Effector memory CD4-positive, alpha-beta T cell (primary cell): ENCODE measurements at regions not wholly inside any gene's neighbourhood (a gene's known extent, or its start where the extent isn't known, plus 50 kb on each side); places are given as distances from the start of the nearest gene placed in this dataset.

Source experiments
- DNase-seq, 3 donors: peaks; one replicate each; pipeline ENCODE4 v3.0.0-alpha.2; 2020
- H3K27ac ChIP-seq: 2 replicates; pipeline ENCODE4 v1.7.0; 2013; ENCODE audit warnings: mild to moderate bottlenecking, low read length, moderate library complexity; ENCODE audit not compliant: insufficient read depth, poor library complexity, severe bottlenecking
- H3K27me3 ChIP-seq: replicated peaks from 2 replicates; pipeline ENCODE4 v1.7.0; 2013; ENCODE audit warnings: mild to moderate bottlenecking, low read length; ENCODE audit not compliant: insufficient read depth, control insufficient read depth, poor library complexity, severe bottlenecking
- H3K36me3 ChIP-seq: 2 replicates; pipeline ENCODE4 v1.7.0; 2013; ENCODE audit warnings: mild to moderate bottlenecking, low read length, moderate library complexity; ENCODE audit not compliant: control insufficient read depth, insufficient read depth
- H3K4me1 ChIP-seq: 2 replicates; pipeline ENCODE4 v1.7.0; 2013; ENCODE audit warnings: low read length, mild to moderate bottlenecking; ENCODE audit not compliant: control insufficient read depth, insufficient read depth, poor library complexity, severe bottlenecking
- H3K4me3 ChIP-seq: 2 replicates; pipeline ENCODE4 v1.7.0; 2013; ENCODE audit warnings: low read length, low read depth, mild to moderate bottlenecking; ENCODE audit not compliant: insufficient read depth, poor library complexity, severe bottlenecking
- H3K9me3 ChIP-seq: 2 replicates; pipeline ENCODE4 v1.7.0; 2013; ENCODE audit warnings: mild to moderate bottlenecking, low read length, moderate library complexity; ENCODE audit not compliant: control insufficient read depth

DNA sequence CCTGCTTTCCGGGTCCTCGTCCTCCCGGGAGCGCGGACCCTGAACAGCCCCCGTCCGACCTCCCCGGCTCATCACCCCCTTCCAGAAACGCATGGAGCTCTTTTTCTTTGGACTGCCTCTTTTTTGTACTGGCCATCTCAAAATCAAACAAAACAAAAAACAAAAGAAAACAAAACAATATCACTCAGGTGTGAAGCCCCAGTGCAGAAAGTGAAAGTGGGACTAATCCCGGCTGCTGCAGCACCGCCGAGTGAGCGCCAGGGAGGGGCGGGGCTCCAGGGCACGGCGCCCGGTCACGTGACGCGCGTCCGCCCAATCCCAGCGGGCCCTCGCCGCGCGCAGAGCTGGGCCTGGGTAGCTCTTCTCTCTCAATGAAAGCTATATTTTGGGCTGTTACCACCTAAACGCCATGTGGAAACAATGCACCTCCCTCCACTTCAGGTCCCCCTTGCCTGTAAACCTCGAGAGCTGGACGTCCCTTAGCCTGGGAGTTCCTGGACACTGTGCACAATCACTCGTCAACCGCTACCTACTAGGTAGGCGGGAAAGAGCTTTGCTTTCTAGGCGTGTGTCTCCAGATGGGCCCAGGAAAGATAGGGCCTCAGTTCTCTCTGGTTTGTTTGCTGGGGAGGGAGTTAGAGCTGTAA lies 93.7 kb upstream of the PRDM1 start:
- Histone ChIP-seq H3K27me3 (no peaks in the 10 kb centered on the region), H3K36me3 (no peaks in the 10 kb centered on the region), H3K27ac (peak overlapping the region; percentile 85), H3K4me1 (no peaks in the 10 kb centered on the region), H3K9me3 (no peaks in the 10 kb centered on the region), H3K4me3 (peak overlapping the region; percentile 81)
- peak; percentile 70 to 81 (median 81) for DNase-seq

DNA sequence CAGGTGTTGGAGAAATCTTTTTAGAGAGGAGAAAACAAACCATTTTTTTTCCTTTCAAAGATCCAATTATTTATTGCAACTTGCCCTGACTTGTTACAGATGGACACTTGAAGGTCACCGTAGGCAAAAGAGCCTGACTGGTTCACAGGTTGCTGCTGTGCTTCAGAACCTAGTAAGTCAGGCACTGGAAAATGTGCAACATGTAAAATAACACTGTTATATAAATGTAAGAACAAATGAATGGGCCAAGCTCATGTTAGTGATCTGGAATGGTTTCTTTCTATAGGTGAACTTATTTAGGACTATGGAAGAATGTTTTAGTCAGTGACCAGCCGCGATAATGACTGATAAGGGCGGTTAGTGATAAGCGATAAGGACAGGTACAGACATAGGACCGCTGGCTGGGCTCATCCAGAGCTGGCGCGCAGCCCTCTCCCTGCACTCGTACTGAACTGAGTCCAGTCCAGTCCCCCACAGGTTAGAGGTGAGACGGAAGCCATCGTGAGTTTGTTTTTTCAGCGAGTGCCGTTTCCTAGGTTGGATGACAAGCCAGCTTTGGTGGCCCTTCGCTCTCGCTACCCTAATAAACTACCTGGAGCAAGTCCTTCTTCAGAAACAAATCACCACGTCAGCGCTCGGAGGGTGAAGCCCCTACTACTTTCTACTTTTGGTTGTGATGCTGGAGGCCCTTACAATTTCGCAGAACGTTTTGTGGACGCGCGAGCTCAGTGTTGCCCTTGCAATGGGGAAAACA lies 94.4 kb upstream of the PRDM1 start:
- peak in 2 of 3 donors; percentile 13 to 18 for DNase-seq
- Histone ChIP-seq H3K36me3 (no peaks in the 10 kb centered on the region), H3K27ac (peak overlapping the region; percentile 85), H3K27me3 (no peaks in the 10 kb centered on the region), H3K4me3 (peak overlapping the region; percentile 81), H3K4me1 (no peaks in the 10 kb centered on the region), H3K9me3 (no peaks in the 10 kb centered on the region)

- H3K36me3 ChIP-seq: no peaks in the 10 kb centered on the region
- no peak for DNase-seq
- H3K9me3 ChIP-seq: no peaks in the 10 kb centered on the region
- peaks cover 12% of the 10 kb centered on the region for H3K27me3 ChIP-seq
- H3K4me3 ChIP-seq: no peak overlapping the region
- no peak overlapping the region for H3K27ac ChIP-seq
- no peaks in the 10 kb centered on the region for H3K4me1 ChIP-seq
These were observed 96.0 kb upstream of the PRDM1 start for GRCh38 chr6:105990151-105990550.

- Histone ChIP-seq H3K27ac (no peak overlapping the region), H3K27me3 (peaks cover 12% of the 10 kb centered on the region), H3K4me3 (no peak overlapping the region), H3K4me1 (no peaks in the 10 kb centered on the region), H3K36me3 (no peaks in the 10 kb centered on the region), H3K9me3 (no peaks in the 10 kb centered on the region)
- no peak for DNase-seq
These were observed 97.1 kb upstream of the PRDM1 start for GRCh38 chr6:105988812-105989577.

- H3K36me3 ChIP-seq: no peaks in the 10 kb centered on the region
- H3K27me3 ChIP-seq: peaks cover 12% of the 10 kb centered on the region
- DNase-seq: no peak
- H3K4me1 ChIP-seq: no peaks in the 10 kb centered on the region
- H3K4me3 ChIP-seq: no peak overlapping the region
- H3K9me3 ChIP-seq: no peaks in the 10 kb centered on the region
- no peak overlapping the region for H3K27ac ChIP-seq
These were observed 97.8 kb upstream of the PRDM1 start for GRCh38 chr6:105988321-105988720.

DNA sequence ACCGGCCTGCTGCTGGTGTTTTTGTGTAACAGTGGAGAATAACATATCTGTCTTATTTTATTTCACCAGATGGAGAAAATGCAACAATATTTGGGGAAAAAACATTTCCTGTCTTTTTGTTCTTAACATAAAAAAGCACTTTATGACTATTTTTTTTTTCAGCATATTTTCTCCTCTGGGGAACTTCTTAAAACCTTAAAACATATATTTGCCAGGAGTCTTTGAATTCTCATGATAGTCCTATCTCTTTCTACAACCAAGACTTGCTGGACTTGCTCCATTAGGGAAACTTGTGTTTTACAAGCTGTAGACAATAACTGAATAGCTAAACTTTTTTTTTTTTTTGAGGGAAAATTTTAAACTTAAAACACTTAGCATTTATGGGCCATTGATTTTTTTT lies 98.6 kb upstream of the PRDM1 start:
- Histone ChIP-seq H3K27me3 (peaks cover 12% of the 10 kb centered on the region), H3K4me3 (no peak overlapping the region), H3K4me1 (no peaks in the 10 kb centered on the region), H3K27ac (no peak overlapping the region), H3K9me3 (no peaks in the 10 kb centered on the region), H3K36me3 (no peaks in the 10 kb centered on the region)
- DNase-seq: no peak

DNA sequence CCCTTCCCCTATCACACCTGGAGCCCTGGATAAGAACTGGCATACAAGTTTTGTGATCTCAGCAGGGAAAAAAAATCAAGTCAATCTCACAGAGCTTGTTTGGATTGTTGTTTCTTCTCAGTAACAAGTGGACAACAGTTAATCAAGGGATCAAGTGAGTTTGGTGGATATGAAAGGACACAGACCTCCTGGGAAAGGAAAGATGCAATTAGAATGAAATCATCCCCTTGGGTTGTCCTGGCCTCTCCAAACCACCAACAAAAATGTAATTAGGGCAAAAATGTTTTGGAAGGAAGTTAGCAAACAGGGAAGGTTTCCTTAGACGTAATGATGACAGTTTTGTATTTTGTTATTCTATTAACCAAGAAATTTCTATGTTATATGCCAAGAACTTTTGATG lies 99.1 kb upstream of the PRDM1 start:
- no peak for DNase-seq
- H3K4me3 ChIP-seq: no peak overlapping the region
- no peaks in the 10 kb centered on the region for H3K4me1 ChIP-seq
- H3K9me3 ChIP-seq: no peaks in the 10 kb centered on the region
- H3K27ac ChIP-seq: no peak overlapping the region
- H3K36me3 ChIP-seq: no peaks in the 10 kb centered on the region
- peaks cover 12% of the 10 kb centered on the region for H3K27me3 ChIP-seq

GRCh38 chr6:105985816-105986632 lies 100.1 kb upstream of the PRDM1 start:
- Histone ChIP-seq H3K36me3 (no peaks in the 10 kb centered on the region), H3K4me1 (peaks cover 9% of the 10 kb centered on the region), H3K27ac (no peak overlapping the region), H3K9me3 (no peaks in the 10 kb centered on the region), H3K27me3 (peaks cover 12% of the 10 kb centered on the region), H3K4me3 (no peak overlapping the region)
- no peak for DNase-seq

- Histone ChIP-seq H3K27ac (no peak overlapping the region), H3K4me1 (peaks cover 11% of the 10 kb centered on the region), H3K4me3 (no peak overlapping the region), H3K36me3 (no peaks in the 10 kb centered on the region), H3K27me3 (peaks cover 12% of the 10 kb centered on the region), H3K9me3 (no peaks in the 10 kb centered on the region)
- no peak for DNase-seq
These were observed 100.9 kb upstream of the PRDM1 start for GRCh38 chr6:105985098-105985815.
